SH-SY5Y (cell line): ENCODE measurements at regions not wholly inside any gene's neighbourhood (a gene's known extent, or its start where the extent isn't known, plus 50 kb on each side); places are given as distances from the start of the nearest gene placed in this dataset.

Source experiments
- GATA2 ChIP-seq: IDR thresholded peaks from 2 replicates; pipeline ENCODE4 v1.6.1; 2011; ENCODE audit warnings: mild to moderate bottlenecking, low read depth, low read length
- GATA3 ChIP-seq: IDR thresholded peaks from 2 replicates; pipeline ENCODE4 v1.6.1; 2011; ENCODE audit warnings: low read depth, mild to moderate bottlenecking, low read length, moderate library complexity

DNA sequence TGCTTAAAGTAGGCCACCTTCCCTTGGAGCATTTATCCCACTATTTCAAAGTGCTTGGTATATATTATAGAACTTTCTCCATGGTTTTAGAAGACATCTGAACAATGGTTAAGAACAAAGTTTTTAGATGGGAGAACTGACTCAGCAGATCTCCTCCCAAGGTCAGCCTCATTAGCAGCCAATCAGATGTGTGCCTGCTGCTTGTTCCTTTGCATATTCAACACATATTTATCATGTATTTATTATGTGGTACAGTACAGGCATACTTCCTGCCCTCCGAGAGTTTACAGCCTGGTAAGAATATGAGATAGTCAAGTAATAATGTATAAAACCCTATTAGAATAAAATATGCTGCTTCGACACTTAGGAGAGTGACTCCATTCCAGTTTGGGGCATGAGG is 120.1 kb upstream of the NRP1 start:
- no peak for TF ChIP-seq GATA3
- TF ChIP-seq GATA2 = no peak

DNA sequence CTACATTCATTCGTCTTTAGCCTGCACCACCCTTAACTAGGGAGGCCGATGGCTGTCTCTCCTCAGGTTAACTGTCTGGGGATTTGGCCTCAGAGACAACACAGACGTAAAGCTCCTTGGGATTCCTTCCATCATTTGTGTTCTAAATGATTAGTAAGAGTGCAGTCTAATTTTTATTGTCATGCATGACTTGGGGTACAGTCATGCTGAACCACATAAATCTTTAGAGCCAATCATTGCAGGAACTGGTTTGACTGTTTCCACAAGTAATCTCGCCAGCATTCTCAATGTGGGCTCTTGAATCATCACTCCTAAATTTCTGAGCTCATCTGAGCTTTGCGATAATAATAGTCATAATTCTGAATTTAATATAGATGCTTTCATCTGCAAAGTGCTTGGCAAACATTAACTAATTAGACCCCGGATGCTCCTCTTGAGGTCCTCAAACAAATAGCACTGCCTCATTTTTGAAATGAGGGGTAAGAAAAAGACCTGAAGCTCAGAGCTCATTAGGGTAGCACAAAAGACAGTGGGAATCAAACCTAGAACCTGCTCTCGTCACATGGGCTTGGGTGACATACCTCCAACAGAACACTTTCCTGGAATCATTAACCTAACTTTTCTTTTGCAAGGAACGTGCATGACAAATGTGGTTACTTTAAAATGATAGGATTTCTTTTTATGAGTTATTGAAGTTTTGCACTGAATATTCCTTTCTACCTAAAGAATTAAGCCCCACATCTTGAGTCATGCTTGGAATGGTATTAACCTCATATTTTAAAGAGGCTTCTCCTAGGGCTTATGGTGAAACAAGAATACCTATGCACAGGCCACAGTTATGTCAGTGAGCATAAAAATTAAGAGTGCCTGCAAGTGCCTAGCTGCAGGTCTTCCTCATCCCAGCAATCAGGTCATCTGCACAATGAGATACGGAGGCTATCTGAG is 118.9 kb upstream of the NRP1 start:
- TF ChIP-seq GATA2 = no peak
- no peak for TF ChIP-seq GATA3

DNA sequence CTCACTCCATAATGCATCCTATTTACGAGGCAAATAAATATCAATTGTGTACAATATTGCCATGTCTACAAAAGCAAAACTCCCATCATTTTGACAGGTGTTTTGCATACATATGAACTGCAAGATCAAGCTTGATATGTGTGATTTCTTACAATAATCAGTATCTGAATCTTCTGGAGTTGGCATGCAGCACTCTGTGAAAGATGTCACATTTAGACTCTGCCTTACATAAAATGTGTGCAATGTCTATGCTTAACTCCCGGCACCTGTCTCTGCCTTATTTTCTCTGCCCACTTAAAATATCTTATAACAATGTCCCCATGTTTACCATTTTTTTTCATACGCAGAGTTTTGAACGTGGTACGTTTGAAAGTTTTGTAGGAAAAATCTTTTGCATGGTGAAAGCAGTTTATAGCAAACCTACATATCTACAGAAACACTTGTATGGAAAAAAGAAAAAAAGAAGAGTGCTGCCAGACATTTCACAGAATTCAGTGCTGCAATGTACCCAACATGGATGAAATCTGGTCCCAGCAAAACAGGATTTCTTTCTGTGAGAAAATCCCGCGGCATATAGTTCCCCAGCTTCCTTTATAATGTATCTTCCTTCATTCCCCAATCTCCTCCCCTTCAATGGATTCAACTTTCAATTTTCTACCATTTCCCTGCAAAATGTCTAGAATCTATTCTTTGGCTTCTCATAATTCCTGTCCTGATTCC is 114.1 kb upstream of the NRP1 start:
- TF ChIP-seq GATA2 (no peak), GATA3 (no peak)

DNA sequence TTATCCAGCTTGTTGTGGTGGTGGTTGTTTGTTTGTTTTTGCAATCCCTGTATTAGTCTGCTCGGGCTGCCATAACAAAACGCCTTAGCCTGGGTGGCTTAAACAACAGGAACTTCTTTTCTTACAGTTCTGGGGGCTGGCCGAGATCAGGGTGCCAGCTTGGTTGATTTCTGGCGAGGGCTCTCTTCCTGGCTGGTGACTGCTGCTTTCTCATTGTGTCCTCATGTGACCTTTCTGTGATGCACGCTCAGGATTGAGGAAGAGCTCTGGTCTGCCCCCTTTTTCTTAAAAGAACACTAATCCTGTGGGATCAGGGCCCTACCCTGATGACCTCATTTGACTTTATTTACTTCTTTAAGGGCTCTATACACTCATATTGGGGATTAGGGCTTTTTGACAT is 107.1 kb upstream of the NRP1 start:
- TF ChIP-seq GATA2 (no peak), GATA3 (no peak)

DNA sequence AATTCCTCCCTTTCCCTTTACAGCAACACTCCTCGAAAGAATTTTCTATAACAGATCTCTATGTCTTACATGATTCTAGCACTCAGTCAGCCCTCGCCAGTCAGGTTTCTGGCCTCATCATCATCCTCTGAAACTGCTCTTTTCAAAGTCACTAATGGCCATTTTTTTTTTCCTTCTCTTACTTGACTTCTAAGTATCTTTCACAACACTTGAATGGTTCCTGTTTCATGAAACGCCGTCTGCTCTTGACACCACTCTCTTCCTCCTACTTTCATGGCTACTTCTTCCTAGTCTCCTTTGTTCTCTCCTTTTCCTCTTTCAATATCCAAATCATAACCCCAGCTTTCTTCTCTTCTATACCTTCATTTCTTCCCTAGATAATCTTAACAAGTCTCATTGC is 100.5 kb upstream of the NRP1 start:
- TF ChIP-seq GATA2 (no peak), GATA3 (no peak)

DNA sequence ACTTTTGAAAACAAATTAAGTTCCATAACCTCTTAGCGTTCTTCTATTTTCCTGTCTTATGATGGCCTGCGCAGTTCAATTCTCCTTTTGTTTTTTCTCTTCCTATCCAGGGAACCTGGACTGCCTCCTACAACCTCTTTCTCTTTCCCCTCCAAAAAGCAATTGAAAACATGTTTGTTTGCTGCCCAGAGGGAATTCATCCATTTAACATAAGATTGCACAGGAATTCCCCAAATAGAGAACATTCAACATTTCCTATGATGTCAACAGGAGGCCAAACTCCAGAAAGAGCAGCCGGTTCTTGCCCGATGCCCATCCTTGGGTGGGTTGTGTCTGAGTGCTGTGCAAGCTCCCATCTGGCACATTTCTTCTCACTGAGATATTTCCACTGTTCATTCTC is 94.2 kb upstream of the NRP1 start:
- TF ChIP-seq GATA3 (no peak), GATA2 (no peak)

DNA sequence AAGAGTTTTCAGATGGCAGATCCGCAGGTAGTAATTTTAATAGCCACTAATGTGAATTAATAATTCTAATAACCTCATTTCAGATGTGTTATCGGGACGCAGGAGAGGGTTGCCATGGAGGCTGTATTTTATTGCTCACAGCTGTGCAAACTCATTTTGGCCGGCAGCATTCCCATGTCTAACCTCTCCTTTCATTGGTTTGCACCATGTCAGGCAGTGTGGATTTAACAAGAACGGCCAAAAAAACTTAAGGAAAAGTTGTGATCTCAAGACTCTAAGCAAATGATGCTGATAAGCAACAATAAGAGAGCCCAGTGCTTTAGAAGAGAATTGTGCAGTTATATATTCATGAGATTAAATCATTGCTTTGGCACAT is 88.7 kb upstream of the NRP1 start:
- TF ChIP-seq GATA3 (no peak), GATA2 (no peak)

DNA sequence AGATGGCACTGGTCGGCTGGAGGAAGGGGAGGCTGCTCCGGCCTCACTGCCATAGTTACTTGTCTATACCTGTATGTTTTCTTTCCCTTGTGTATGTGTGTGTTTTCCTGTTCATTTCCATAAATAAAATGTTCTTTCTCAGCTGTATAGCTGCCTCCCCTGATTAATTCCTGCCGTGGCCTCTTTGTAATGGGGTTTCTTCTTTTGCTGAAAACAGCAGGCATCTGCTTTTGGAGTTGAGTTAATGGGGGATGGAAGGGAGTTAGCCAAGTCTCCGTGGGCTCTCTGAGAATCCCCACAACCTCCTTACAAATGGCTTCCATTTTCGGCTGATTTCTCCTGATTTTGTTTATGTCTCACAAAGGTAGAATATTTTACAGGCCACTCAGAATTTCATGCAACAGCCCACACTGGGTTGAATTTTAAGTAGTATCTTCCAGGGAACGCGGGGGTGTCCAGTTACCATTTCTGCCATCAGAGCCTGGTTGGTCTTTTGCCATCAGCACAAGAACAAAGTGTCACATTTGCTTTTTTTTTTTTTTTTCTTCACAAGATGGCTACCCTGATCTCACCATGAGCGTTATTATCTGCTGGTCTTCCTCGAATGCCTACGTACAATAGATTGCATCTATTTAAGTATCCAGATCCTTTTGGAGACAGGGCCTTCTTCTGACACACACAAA is 88.1 kb upstream of the NRP1 start:
- TF ChIP-seq GATA2 (no peak), GATA3 (no peak)

DNA sequence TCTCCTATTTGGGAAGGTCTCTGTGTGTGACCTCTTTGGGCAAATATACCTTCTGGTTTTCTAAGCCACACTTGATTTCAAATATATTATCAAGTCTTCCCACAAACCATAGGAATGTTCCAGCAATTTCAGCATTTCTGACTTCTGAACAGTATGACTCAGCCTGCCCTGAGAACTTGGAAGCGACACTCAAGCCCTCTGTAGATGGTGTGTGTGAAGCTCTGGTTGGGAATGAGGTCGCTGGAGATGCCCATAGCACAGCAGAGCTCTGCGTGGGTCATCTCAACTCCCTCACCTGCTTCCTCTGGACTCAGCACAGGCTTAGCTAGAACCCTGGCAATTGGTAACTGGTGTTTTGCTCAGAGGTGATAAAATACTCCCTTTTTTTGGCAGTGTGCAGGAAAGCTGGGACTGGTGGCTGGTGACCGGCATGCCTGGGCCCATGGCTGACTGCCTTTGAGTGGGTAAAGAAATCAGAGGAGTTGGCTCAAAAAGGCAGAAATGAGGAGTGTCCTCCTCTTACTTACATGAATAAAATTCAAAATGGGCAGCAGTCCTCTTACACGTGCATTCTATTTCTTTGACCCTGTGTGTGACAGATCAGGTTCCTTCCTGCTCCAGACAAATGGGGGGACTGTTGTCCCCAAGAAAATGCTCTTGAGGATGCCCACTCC is 87.5 kb upstream of the NRP1 start:
- TF ChIP-seq GATA2 (no peak), GATA3 (no peak)

DNA sequence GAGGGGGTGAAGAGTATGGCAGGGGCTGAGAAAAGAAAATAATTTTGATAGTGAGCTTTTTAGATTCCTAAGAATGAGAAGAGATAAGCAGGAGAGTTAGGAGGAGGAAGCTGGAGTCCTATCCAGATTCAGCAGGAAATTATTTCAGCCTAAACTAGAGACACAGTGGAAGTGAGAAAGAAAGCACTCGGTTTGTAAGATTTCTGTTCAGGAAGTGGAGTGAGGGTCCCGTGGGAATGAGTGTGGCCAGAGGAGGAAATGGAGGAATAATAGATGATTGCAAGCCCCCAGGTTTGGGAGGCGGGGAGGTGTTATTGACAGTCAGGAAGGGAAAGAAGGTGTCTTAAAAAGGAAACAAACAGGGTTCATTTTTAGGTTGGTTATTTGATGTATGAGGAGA is 84.8 kb upstream of the NRP1 start:
- TF ChIP-seq GATA3 = no peak
- no peak for TF ChIP-seq GATA2

DNA sequence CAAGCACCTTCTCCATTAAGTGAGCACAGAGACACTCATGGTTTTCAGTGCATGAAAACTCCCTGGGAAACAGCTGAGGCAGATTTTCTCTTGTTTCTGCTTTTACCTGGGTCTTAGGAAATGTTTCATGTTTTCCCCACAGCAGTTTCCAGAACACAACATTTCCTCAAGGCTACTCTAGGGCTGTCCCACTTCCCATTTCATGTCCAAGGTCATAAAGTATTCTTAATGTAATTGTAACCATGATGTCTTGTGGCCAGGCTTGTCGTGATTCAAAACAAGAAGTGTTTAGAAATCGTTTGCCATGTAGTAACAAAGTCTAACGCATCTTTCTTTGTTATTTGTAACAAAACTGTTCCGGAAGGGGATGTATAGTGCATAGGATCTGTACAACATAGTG is 83.8 kb upstream of the NRP1 start:
- no peak for TF ChIP-seq GATA3
- no peak for TF ChIP-seq GATA2

DNA sequence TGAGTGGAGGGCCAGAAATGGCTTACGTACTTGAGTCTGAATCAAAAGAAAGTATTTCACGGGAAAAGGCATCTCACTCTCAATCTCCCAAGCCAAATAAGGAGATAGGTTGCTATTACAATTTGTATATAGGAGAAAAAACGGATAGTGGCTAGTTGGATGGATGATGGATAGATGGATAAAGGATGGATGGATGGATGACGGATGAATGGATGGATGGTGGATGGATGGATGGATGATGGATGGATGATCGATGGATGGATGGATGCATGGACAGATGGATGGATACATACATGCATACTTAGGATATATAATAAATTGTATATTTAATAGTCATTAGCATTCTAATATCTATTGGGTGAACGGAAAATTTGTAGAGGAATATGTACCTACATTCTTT is 82.2 kb upstream of the NRP1 start:
- TF ChIP-seq GATA2 (no peak), GATA3 (no peak)

DNA sequence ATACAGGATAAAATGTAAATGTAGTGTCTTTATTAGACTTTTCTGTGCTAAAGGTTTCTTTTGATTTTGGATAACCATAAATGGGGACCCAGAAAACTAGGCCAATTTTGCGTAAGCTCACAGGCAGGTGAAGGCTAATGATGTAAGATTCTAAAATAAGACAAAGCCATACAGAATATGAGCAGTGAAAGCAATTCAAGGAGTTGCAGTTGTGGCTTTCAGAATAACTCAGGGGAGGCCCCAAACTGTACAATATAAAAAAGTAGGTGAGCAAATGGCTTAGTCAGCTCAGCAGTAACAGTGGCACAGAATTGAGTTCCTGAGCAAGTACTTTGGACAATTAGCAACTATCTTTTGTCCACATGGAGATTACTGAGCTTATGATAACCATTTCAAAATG is 81.7 kb upstream of the NRP1 start:
- TF ChIP-seq GATA2 (no peak), GATA3 (no peak)

DNA sequence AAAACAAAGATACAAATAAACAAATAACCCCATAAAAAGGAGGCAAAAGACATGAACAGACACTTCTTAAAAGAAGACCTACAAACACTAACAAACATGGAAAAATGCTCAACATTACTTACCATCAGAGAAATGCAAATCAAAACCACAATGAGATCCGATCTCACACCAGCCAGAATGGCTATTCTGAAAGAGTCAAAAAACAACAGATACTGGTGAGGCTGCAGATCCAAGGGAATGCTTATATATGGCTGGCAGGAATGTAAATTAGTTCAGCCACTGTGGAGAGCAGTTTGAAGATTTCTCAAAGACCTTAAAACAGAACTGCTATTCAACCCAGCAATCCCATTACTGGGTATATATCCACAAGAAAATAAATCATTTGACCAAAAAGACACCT is 80.4 kb upstream of the NRP1 start:
- no peak for TF ChIP-seq GATA2
- TF ChIP-seq GATA3 = no peak
